Bronchial epithelial cell (primary cell): ENCODE measurements at regions not wholly inside any gene's neighbourhood (a gene's known extent, or its start where the extent isn't known, plus 50 kb on each side); places are given as distances from the start of the nearest gene placed in this dataset.

Experiments
- DNase-seq: peaks from one replicate; pipeline ENCODE4 v3.0.0-alpha.2; 2010; ENCODE audit warnings: low read depth
- FAIRE-seq: peaks from 2 replicates; lab custom pipeline; 2011; peaks lifted over from hg19 to GRCh38; lab: Jason Lieb, UNC
- H3K27me3 ChIP-seq: 2 replicates; pipeline ENCODE4 v1.5.1; 2011; ENCODE audit warnings: low read length; ENCODE audit not compliant: control insufficient read depth, insufficient read depth
- H3K36me3 ChIP-seq: 2 replicates; pipeline ENCODE4 v1.5.1; 2011; ENCODE audit warnings: low read length; ENCODE audit not compliant: control insufficient read depth, insufficient read depth
- H3K4me3 ChIP-seq: 2 replicates; pipeline ENCODE4 v1.5.1; 2011; ENCODE audit warnings: mild to moderate bottlenecking, low read depth, low read length, control low read depth
- CTCF ChIP-seq: IDR thresholded peaks from 2 replicates; pipeline ENCODE4 v1.5.1; 2011; ENCODE audit warnings: mild to moderate bottlenecking, moderate library complexity, low read length, control low read depth, inconsistent platforms; ENCODE audit not compliant: insufficient read depth, severe bottlenecking

GRCh38 chr1:165134431-165134830 lies 222.1 kb downstream of the LMX1A start:
- no peak for FAIRE-seq
- no peaks in the 10 kb centered on the region for H3K27me3 ChIP-seq

GRCh38 chr1:165129568-165130164 lies 226.8 kb downstream of the LMX1A start:
- DNase-seq (peak; percentile 62), FAIRE-seq (peak; percentile 84)
- Histone ChIP-seq H3K27me3 (peaks cover 2% of the 10 kb centered on the region), H3K4me3 (no peak overlapping the region), H3K36me3 (no peaks in the 10 kb centered on the region)
- TF ChIP-seq CTCF: peak; percentile 85

More at GRCh38 chr1:165134431-165134830, 222.1 kb downstream of the LMX1A start:
- DNase-seq: no peak
- TF ChIP-seq CTCF: no peak
- H3K4me3 ChIP-seq: no peak overlapping the region
- H3K36me3 ChIP-seq: no peaks in the 10 kb centered on the region

GRCh38 chr1:165124772-165125171 lies 231.7 kb downstream of the LMX1A start:
- TF ChIP-seq CTCF: no peak
- no peak overlapping the region for H3K4me3 ChIP-seq
- DNase-seq (peak; percentile 45), FAIRE-seq (no peak)
- H3K36me3 ChIP-seq: no peaks in the 10 kb centered on the region
- H3K27me3 ChIP-seq: peaks cover 10% of the 10 kb centered on the region

DNA sequence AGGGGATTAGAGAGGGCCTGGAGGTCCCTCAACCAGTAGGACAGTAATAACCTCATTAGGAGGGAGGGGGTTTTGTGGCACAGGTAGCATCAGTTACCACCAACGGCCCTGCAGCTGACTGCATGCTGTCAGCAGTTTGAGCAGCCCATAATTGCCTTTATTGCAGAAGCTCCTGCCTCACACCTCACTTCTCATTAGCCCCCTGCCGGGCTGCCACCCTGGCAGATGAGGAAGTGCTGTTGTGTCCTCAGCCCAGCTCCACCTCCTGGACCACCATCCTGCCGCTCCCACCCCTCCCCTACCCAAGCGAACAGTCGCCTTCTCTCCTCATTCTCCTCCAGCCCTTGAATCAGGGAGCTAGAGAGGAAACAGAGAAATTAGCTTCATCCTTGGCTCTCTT lies 237.4 kb downstream of the LMX1A start:
- no peak for TF ChIP-seq CTCF
- FAIRE-seq: peak; percentile 72
- DNase-seq: no peak

GRCh38 chr1:165117482-165117881 lies 239.0 kb downstream of the LMX1A start:
- FAIRE-seq (no peak), DNase-seq (no peak)
- peaks cover 18% of the 10 kb centered on the region for H3K27me3 ChIP-seq
- no peaks in the 10 kb centered on the region for H3K36me3 ChIP-seq
- H3K4me3 ChIP-seq: no peak overlapping the region
- TF ChIP-seq CTCF: no peak

More for the DNA sequence above, 237.4 kb downstream of the LMX1A start:
- Histone ChIP-seq H3K36me3 (no peaks in the 10 kb centered on the region), H3K4me3 (no peak overlapping the region), H3K27me3 (peaks cover 18% of the 10 kb centered on the region)

DNA sequence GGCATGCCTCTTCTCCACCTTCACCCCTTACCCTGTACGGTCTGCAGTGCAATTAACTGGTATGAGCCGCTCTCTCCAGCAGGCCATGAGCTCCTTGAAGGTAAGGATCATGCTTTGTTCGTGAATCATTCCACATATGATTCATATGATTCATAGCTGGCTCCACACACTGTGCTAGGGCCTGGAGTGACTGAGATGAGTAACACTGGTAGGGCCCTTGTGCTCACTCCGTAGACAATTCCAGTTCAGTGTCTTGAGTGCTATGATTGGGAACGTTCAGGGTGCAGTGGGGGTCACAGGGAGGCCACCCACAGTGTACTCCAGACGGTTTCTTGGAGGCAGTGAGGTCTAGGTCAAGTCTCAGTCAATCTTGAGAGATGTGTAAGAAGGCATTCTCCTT lies 239.8 kb downstream of the LMX1A start:
- no peak for TF ChIP-seq CTCF
- Histone ChIP-seq H3K27me3 (peaks cover 15% of the 10 kb centered on the region), H3K36me3 (no peaks in the 10 kb centered on the region), H3K4me3 (no peak overlapping the region)
- DNase-seq: peak; percentile 98
- FAIRE-seq: peak; percentile 100
